Hippocampal formation (tissue), 2 donors: ENCODE measurements at regions not wholly inside any gene's neighbourhood (a gene's known extent, or its start where the extent isn't known, plus 50 kb on each side); places are given as distances from the start of the nearest gene placed in this dataset.

Experiments
- DNase-seq, 2 donors: peaks; one replicate each; lab custom pipeline; 2025; lab: John Stamatoyannopoulos, UW

DNA sequence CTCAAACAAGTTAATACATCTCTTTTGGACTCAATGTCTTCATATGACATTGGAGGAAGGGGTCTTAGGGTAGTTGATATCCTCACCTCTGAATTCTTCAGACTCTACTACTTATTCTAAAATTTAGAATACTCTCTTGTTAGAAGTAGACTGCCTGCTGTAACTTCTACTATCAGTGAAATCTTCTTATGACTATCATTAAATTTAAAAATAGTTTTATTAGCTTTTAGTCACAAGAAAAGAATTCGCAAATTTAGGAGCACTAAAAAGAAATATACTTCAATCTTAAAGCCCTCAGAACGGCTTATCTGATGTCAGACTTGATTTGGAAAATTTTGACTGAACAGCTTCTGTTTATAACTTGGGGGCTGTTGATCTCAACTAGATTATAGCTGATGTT, 67.1 kb upstream of the TTC14 start:
- DNase-seq, result no peak

DNA sequence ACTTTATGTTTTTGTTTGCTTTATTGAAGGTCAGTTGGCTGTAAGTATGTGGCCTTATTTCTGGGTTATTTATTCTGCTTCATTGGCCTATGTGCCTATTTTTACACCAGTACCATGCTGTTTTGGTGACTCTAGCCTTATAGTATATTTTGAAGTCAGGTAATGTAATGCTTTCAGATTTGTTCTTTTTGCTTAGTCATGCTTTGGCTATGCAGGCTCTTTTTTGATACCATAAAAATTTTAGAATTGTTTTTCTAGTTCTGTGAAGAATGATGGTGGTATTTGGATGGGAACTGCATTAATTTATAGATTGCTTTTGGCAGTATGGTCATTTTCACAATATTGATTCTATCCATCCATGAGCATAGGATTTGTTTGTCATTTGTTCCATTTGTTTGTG, 63.5 kb upstream of the TTC14 start:
- DNase-seq, result no peak

DNA sequence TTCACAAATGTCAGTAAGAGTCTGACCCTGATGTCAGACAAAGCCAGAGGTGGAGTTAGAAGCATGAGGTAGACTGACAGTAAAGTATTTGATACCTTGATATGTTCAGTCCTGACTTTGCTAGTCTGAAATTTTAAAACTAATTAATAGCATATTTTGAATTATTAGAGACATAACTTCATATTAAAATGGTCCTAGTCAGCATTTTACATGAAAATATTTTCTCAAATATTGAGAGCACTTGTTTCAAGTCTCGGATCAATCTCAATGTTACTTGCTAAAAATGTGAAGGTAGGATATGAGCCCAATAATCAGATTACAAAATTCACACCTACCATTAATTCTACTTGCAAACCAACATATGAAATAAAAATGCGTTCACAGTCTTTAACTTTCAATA, 58.1 kb upstream of the TTC14 start:
- no peak for DNase-seq

DNA sequence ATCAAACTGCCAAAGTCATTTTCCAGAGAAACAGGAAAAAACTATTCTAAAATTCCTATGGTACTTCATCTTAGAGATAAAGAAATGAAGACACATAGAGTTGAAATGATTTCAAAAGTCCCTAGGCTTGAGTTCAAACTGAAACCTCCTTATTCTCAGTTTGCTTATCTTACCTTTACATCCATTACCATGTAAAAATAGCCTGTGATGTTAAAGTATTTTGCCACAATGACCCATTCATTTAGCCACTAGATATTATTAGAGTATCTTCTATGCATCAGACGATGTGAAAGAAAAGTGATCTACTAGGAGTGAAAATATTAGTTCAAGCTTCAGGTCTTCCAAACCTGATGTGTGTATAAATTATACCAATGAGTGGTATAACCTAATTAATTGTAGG, 55.1 kb upstream of the TTC14 start:
- no peak for DNase-seq

DNA sequence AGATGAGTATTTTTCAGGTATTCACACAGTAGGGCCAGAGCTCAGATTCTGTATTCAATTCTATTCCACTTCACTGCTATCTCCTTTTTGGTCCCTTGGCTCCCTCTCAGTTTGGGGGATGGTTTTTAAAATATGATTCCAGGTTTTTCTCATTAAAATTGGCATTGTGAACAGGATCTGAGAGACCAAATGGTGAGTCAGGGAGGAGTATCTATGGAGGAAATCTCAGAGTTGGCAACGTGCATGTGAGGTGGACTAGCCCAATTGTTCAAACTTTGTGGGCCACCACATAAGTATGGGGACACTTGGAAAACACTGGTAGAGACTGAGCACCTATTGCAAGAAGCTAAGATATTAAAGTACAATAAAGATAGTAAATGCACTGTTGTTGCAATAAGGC, 53.9 kb upstream of the TTC14 start:
- no peak for DNase-seq
